Stimulated activated CD8-positive, alpha-beta memory T cell treated with anti-CD3 and anti-CD28 coated beads, Interleukin-15, amount 100 ng/mL, for 1 hour (primary cell): ENCODE measurements at regions not wholly inside any gene's neighbourhood (a gene's known extent, or its start where the extent isn't known, plus 50 kb on each side); places are given as distances from the start of the nearest gene placed in this dataset.

Source experiments
- DNase-seq: peaks from one replicate; pipeline ENCODE4 v3.0.0-alpha.2; 2020; ENCODE audit warnings: low read depth

DNA sequence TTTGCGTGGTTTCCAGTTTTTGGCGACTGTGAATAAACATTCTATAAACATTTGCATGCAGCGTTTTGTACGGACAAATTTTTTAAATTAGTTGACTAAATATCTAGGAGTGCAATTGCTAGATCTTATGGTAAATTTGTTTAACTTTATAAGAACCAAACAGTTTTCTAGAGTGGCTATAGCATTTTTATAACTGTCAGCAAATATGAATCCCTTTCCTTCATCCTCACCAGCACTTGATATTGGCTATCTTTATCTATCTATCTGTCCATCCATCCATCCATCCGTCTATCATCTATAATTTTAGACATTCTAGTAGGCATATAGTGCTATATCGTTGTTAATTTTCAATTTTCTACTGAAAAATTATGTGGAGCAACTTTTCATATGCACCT lies 158.4 kb upstream of the CHRNA7 start:
- DNase-seq = no peak

DNA sequence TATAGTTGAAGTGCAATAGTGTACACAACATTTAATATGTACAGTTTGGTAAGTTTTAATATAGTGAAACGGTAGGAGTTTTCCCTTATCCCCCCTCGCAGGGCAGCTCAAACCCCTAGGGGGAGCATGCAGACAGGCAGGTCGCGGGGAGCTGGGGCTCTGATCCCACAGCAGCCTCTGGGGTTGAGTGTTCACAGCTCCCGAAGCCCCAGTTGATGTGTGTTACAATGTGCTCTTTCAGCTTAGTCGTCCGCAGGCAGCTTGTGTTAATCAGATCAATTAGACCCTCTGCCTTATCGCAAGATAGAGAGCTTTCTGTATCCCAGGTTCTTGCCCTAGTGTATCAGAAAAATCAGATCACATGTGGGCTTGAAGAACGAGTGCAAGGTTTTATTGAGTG lies 143.1 kb upstream of the CHRNA7 start:
- DNase-seq = no peak

GRCh38 chr15:31892513-31892912 lies 137.8 kb upstream of the CHRNA7 start:
- DNase-seq = no peak

GRCh38 chr15:31893780-31894179 lies 136.5 kb upstream of the CHRNA7 start:
- no peak for DNase-seq

DNA sequence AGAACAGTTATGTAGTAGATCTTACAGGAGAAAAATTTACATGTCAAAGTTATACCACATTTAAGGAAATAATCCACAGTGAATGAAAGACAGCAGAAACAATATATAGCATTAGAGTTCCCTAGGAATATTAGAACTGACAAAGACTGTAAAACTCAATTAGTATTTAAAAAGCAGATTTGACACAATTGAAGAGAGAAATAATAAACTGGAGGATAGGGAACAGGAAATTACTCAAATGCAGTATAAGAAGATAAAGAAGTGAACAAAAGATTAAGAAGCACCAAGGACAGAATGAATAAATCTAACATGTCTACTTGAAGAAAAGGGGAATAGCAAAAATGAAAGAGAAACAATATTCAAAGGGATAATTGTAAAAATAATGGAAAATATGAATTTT lies 132.6 kb upstream of the CHRNA7 start:
- no peak for DNase-seq

DNA sequence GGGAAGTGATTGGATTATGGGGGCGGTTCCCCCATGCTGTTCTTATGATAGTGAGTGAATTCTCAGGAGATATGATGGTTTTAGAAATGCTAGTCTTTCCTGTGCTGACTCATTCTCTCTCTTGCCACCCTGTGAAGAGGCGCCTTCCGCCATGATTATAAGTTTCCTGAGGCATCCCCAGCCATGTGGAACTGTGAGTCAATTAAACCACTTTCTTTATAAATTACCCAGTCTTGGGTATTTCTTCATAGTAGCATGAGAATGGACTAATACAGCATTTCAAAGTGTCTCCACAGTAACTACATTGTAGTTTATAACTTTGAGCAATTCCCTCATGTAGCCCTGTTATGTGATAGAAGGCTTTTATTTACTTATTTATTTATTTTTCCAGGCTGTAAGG lies 128.8 kb upstream of the CHRNA7 start:
- DNase-seq = no peak

DNA sequence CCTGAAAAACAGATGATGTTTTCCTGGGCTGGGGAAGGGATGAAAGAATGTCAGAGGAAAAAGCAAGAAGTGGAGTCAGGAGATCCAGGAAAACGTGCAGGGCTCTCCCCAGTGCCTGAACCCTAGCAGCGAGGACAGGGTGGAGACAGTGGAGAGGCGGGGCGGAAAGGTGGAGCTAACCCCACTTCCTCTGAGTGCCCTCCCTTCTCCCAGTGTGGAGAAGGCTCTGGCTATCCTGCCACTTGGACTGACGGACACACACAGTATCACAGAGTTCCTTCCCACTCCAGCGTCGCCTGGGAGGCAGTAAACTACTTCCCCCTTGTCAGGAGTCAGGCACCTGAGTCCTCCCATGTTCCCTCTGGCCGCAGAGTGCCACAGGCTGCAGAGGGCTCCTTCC lies 125.3 kb upstream of the CHRNA7 start:
- DNase-seq = no peak

DNA sequence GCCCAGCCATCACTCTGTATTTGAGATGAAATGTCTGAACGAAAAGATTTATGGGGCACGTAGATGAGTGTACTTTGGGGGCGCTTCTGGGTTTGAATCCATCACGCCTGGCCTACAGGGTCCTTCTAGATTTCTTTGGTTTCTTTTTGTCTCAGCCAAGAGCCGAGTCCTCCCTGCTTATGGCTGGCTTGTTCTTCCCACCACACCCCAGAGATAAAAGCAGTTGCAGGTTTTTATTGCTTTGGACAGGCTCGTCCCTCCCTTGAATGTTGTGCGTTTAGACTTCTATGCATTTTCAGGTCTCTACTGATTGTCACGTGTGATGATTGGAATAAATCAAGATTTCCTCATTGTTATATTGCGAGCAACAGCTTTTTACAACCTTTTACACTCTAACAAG lies 104.8 kb upstream of the CHRNA7 start:
- no peak for DNase-seq

GRCh38 chr15:31930967-31931366 lies 99.3 kb upstream of the CHRNA7 start:
- DNase-seq = no peak

DNA sequence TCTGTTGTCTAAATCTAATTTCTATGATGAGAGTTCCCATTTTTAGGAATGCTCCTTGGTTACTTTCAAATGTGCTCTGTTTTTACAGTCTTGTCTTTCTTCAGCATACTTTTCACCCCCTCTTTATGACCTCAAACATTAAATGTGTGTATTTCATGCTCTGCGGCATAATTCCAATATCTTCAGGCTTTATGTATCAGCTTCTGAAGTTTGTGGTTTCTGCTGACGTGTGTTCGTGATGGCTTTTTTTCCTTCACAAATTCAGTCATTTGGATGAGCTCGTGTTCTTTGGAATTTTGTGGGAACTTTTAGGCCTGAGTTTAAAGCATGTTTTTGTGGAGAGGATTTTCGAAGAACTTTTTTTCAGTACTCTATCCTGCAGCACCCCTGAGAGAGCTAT lies 97.7 kb upstream of the CHRNA7 start:
- DNase-seq = no peak

- DNase-seq = no peak
These were observed 95.5 kb upstream of the CHRNA7 start for GRCh38 chr15:31934821-31935220.

DNA sequence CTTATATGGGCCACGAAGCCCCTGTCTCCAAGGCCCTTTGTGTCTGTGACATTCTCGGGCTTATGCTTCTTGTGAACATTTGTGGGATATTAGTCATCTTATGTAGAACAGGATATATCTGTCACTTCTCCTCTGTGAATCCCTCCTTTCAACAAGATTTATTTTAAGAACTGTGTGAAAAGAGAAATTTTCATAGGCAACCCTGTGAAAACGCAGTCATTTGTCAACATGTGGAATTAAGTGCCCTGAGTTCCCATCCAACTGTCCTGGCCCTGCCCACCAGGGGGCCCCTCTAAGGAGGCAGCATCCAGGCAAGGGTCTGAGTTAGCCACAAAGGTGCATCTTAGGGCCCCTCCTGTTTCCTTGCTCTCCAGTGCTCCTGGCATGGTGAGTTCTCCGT lies 76.8 kb upstream of the CHRNA7 start:
- DNase-seq = no peak

DNA sequence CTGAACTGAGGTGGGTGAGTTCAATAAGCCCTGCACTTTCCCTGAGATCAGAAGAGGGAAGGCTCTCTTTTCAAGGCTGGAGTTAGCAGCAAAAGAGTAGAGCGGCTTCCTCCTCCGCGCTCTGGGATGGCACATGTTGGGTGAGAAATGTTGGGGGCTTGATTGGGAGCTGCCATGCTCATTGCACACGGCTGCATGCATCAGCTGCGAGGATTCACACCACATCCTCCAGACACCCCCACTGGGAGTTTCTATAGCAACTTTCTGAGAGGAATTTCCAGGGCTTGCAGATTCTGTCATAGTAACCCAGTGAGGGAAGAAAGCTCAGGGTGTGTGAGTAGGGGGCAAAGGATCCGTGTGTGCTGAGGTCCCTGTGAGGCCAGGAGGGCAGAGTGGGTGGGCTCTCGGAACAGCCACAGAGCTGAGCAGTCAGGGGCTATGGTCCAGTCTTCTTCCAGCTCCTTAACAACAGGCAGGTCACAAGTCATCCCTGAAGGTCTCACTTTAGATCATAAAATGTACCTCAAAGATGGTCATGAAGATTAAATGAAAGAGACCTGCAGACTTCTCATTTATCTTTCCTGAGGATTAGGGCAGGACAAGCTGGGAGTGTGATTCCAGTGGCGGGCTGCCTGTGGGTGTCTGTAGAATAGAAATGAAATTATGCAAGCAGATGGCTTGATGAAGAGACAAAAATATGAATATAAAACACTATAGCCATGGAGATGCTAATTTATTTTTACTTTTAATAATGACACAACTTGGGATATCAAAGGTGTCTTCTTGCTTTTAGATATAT lies 75.7 kb upstream of the CHRNA7 start:
- DNase-seq = no peak

DNA sequence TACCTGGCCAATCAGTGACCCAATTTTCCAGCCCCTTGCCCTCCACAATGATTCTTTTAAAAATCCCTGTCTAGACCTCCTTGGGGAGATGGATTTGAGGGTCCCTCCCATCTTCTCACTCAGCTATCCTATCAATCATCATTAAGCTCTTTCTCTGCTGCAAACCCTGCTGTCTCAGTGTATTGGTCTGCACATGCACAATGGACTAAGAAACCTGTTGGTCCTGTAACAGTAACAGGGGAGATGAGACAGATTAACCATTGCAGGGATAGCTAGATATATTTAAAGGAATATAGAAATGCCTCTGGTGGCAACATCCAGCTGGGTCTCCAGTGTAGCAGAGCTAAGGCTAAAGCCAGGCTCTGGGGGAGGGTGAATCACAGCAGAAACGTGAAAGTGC lies 74.6 kb upstream of the CHRNA7 start:
- DNase-seq = no peak

DNA sequence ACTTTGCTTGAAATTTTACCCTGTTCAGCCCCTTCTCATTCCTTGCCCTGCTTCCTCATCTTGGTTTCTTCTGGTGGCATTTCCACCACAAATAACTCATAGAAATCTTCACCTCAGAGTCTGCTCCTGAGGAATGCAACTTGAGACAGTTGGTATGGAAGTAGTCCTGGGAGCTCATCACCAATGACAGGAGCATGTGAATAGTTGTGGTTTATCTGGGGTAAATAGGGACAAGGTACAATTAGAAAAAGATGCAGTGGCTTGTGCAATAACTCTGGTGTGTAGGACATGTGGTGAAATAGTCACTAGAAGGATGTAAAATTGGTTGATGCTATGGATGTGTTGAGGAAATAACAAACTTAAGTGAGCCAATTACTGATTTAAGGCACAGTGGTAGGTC lies 72.7 kb upstream of the CHRNA7 start:
- no peak for DNase-seq

DNA sequence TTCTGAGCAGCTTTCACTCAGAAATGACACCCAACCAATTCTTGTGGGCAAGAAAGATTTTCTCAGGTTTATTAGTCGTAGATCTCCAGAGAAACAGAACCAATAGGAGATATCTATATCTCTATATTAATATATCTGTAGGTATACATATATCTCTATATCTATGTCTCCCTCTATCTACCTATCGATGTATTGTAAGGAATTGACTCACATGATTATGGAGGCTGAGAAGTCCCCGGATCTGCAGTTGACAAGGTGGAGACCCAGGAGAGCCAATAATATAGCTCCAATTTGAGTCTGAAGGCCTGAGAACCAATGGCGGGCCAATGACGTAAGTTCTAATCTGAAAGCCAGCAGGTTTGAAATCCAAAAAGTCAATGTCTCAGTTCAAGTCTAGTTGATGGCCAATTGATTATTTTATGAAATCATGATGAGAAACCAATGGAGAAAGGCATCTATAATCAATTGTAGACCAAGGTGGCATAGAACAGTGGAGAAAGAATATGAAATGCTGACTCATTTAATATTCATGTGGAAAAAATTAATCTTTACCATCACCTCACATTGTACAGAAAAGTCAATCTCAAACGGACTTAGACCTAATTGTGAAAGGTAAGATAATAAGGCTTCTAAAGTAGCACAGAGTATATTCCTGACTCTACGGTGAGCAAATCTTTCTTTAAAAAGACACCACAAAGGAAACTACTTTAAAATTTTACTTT lies 65.6 kb upstream of the CHRNA7 start:
- no peak for DNase-seq

GRCh38 chr15:31970007-31970406 lies 60.3 kb upstream of the CHRNA7 start:
- no peak for DNase-seq

GRCh38 chr15:31973197-31973596 lies 57.1 kb upstream of the CHRNA7 start:
- DNase-seq = no peak

DNA sequence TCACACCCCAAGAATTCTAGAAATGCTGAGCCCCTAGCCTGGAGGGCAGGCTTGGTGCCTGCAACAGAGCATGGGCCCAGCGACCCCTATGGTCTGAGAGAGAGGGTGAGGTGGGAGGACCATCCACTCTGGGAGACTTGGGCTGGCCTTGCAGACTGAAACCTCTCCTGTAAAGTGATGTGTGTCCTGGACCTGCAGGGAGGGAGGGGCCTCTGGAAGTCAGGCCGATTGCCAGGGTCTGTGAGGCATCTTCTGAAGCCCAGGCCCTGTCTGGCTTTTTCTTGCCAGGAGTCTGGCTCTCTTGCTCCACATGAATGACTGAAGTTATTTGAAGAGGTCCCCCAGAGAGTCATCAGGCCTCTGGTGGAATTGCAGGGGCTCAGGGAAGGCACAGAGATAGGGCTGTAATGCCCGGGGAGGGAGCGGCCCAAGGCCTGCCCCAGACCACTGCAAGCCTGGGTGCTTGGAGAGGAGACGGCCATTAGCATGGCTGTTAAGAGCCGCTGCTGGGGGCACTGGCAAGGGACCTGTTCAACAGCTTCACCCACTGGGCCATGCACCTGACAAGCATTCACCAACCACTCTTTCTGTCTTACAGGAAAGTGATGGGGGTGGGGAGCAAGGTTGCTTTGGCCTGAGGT lies 56.0 kb upstream of the CHRNA7 start:
- no peak for DNase-seq

- DNase-seq = no peak
These were observed 55.2 kb upstream of the CHRNA7 start for GRCh38 chr15:31974855-31975829.

- no peak for DNase-seq
These were observed 54.5 kb upstream of the CHRNA7 start for GRCh38 chr15:31975830-31976229.

DNA sequence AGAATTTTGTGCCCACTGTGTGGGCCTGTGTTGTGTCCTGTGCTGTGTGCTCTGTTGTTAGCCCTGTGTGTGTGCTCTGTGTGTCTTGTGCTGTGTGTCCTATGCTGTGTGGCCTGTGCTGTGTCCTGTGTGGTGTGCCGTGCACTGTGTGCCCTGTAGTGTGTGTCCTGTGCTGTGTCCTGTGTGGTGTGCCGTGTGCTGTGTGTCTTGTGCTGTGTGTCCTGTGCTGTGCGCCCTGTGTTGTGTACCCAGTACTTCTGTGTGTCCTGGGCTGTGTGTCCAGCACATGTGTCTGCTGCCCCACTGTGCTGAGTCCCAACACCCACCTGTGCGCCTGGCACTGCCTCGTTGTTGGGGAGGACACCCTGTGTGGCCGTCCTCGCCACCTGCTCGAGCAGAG lies 53.2 kb upstream of the CHRNA7 start:
- DNase-seq = no peak
